HEK293T (cell line): ENCODE measurements at regions not wholly inside any gene's neighbourhood (a gene's known extent, or its start where the extent isn't known, plus 50 kb on each side); places are given as distances from the start of the nearest gene placed in this dataset.

Experiments
- BHLHE40 ChIP-seq: fragments of 450-650 bp; IDR thresholded peaks from 2 replicates; pipeline ENCODE4 v1.6.1; 2016; ENCODE audit warnings: mild to moderate bottlenecking, moderate library complexity, borderline replicate concordance
- ELF4 ChIP-seq: fragments of 450-650 bp; IDR thresholded peaks from 2 replicates; pipeline ENCODE4 v1.6.1; 2017; ENCODE audit warnings: antibody characterized with exemption
- HDGF ChIP-seq: fragments of 450-650 bp; IDR thresholded peaks from 2 replicates; pipeline ENCODE4 v1.6.1; 2017; ENCODE audit warnings: antibody characterized with exemption, borderline replicate concordance
- SUZ12 ChIP-seq: fragments of 450-650 bp; IDR thresholded peaks from 2 replicates; pipeline ENCODE4 v1.6.1; 2016; ENCODE audit warnings: mild to moderate bottlenecking

DNA sequence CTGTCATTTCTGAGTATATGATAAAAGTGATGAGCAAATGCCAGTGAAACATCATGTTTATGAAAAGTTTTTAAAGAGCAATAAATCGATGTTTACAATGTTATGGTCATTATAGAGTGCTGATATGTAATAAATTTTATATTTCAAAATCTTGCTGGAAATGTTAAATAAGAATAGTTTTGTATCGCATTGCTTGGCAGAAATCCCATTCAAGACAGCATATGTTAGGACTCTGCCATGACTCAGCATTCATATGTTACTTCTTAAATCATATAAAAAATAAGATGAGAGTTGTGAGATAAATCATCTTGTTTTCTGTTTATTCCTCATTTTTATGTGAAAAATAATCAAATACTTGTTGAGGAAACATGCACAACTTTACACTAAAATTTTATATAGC lies 949.9 kb upstream of the NRXN1 start:
- TF ChIP-seq BHLHE40 (no peak), SUZ12 (no peak), ELF4 (no peak), HDGF (no peak)
